ENCODE measurements at regions not wholly inside any gene's neighbourhood (a gene's known extent, or its start where the extent isn't known, plus 50 kb on each side); places are given as distances from the start of the nearest gene placed in this dataset.

DNA sequence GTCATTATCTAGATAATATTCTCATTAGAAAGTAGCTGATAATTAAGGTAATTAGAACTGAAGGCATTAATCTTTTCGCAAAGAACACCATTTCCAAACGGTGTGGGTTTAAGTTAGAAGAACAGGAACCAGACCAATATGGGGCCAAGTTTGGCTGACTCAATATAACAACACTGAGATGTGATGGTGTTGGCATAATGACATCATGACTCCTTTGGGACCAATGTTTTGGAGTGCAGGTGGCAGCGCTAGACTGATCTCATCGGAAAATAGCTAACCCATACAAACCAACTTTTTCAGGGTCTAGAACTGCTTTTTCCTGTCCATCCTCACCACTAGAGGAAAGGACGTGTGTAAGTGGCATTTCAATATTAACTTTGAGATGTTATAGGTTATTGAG is 1171.7 kb upstream of the ZEB2 start:
- no peak overlapping the region for H2AFZ ChIP-seq (ENCODE audit: low read length)
- H3K4me1 ChIP-seq (ENCODE audit: insufficient read depth, low read length) = no peaks in the 10 kb centered on the region; the same call in 1 of the 2 replicates
- H3K23ac ChIP-seq (ENCODE audit: insufficient read length, low read depth, low read length) = no peak overlapping the region
- no peaks in the 10 kb centered on the region for H4K20me1 ChIP-seq (ENCODE audit: control insufficient read depth, insufficient read depth, insufficient read length)
- no peaks in the 10 kb centered on the region for H3K27me3 Mint-ChIP-seq (ENCODE audit: low read depth)
- H3K4me2 ChIP-seq (ENCODE audit: insufficient read depth, insufficient read length, low read length) = no peak overlapping the region
- no peak overlapping the region for H3K9ac ChIP-seq (ENCODE audit: extremely low read depth, insufficient read length, low read length)
- H3K23me2 ChIP-seq (ENCODE audit: insufficient read length, low read depth, low read length, poor library complexity, severe bottlenecking) = no peaks in the 10 kb centered on the region
- DNase-seq = no peak
- no peak overlapping the region for H4K91ac ChIP-seq (ENCODE audit: insufficient read length, low read depth, low read length)
- no peaks in the 10 kb centered on the region; a peak in 1 of 5 replicates for H3K9me3 Mint-ChIP-seq
- no peak overlapping the region for H2BK120ac ChIP-seq (ENCODE audit: low read depth, low read length, poor library complexity, severe bottlenecking)
- WGBS (ENCODE audit: extremely low coverage, insufficient read length, low lambda C conversion rate) = no CpG with 5 or more reads among the region's 5 CpGs
- H3K56ac ChIP-seq (ENCODE audit: insufficient read length, low read depth, low read length) = no peak overlapping the region
- H2BK5ac ChIP-seq (ENCODE audit: insufficient read length, low read length) = no peak overlapping the region
- no peaks in the 10 kb centered on the region for H3K9me3 ChIP-seq (ENCODE audit: control insufficient read depth, low read depth, low read length)
- no peak overlapping the region for H2AK5ac ChIP-seq (ENCODE audit: insufficient read length, low read length)
- H3K4ac ChIP-seq (ENCODE audit: low read depth, low read length) = no peak overlapping the region
- no peak overlapping the region for H3K4me3 Mint-ChIP-seq
- no peak overlapping the region for H3K27ac ChIP-seq (ENCODE audit: insufficient read length, low read depth, low read length)
- no peak overlapping the region for H3K27ac Mint-ChIP-seq
- peaks cover 14% of the 10 kb centered on the region in 2 experiments for H3K4me1 Mint-ChIP-seq
- no peak for TF ChIP-seq CTCF (conservative IDR thresholded peaks at IDR 0.05)
- H3K14ac ChIP-seq (ENCODE audit: insufficient read depth, low read length) = no peak overlapping the region
- H2BK12ac ChIP-seq (ENCODE audit: insufficient read length, low read depth, low read length) = no peak overlapping the region
- no peak overlapping the region for H2BK15ac ChIP-seq (ENCODE audit: low read depth, low read length)
- no peak overlapping the region for H4K5ac ChIP-seq (ENCODE audit: insufficient read length, low read depth, low read length)
- H3T11ph ChIP-seq (ENCODE audit: low read length) = no peak overlapping the region
- H3K27me3 ChIP-seq (ENCODE audit: insufficient read depth, low read length) = no peaks in the 10 kb centered on the region
- H3K79me2 ChIP-seq (ENCODE audit: insufficient read depth, low read length) = no peaks in the 10 kb centered on the region
- no peak overlapping the region for H4K8ac ChIP-seq (replicated peaks; ENCODE audit: insufficient read length, low read depth, low read length)
- H3K79me1 ChIP-seq (ENCODE audit: insufficient read depth, low read depth, low read length, poor library complexity, severe bottlenecking) = no peaks in the 10 kb centered on the region
- no peaks in the 10 kb centered on the region for H3K36me3 Mint-ChIP-seq (ENCODE audit: insufficient read depth in 1 of 3, low read depth in 3 of 3)
- H2BK20ac ChIP-seq (ENCODE audit: low read depth, low read length, poor library complexity, severe bottlenecking) = no peak overlapping the region
- no peak overlapping the region for H3K18ac ChIP-seq (ENCODE audit: insufficient read length, low read depth, low read length)
